T47D (cell line): ENCODE measurements at regions not wholly inside any gene's neighbourhood (a gene's known extent, or its start where the extent isn't known, plus 50 kb on each side); places are given as distances from the start of the nearest gene placed in this dataset.
A peak's percentile ranks its signal among the peaks of the same experiment; 100 is the strongest.

Experiments
- DNase-seq, 2 experiments: peaks; one replicate each; pipeline versions ENCODE4 v3.0.0 to v3.0.0-alpha.2; 2011 to 2012; ENCODE audit warnings: low read depth in 1 of 2, low spot score in 1 of 2
- JUND ChIP-seq: IDR thresholded peaks from 2 replicates; pipeline ENCODE4 v1.6.1; 2012; ENCODE audit warnings: low read depth
- in situ Hi-C: cut with HindIII; loops from 2 replicates; pipeline ENCODE4 v1.10.0; 2016; ENCODE audit warnings: low sequenced_read_pairs, low pct_unique_long_range_greater_than_20kb

GRCh38 chr10:44776181-44776580, 135.0 kb upstream of the TMEM72 start:
- TF ChIP-seq JUND = no peak
- in situ Hi-C loops = no loop called here
- no peak for DNase-seq

- TF ChIP-seq JUND = no peak
- in situ Hi-C loops = no loop called here
- DNase-seq = no peak
These were observed 131.6 kb upstream of the TMEM72 start for GRCh38 chr10:44779511-44779910.

- TF ChIP-seq JUND = no peak
- DNase-seq = no peak
- in situ Hi-C loops = no loop called here
These were observed 130.7 kb upstream of the TMEM72 start for GRCh38 chr10:44780426-44780825.

- no peak for DNase-seq
- in situ Hi-C loops = no loop called here
- TF ChIP-seq JUND = no peak
These were observed 130.0 kb upstream of the TMEM72 start for GRCh38 chr10:44781131-44781530.

GRCh38 chr10:44786286-44786850, 124.8 kb upstream of the TMEM72 start:
- in situ Hi-C loops = no loop called here
- no peak for DNase-seq
- no peak for TF ChIP-seq JUND

GRCh38 chr10:44787480-44788075, 123.6 kb upstream of the TMEM72 start:
- in situ Hi-C loops = no loop called here
- no peak for DNase-seq
- no peak for TF ChIP-seq JUND

- no peak for TF ChIP-seq JUND
- no peak for DNase-seq
- in situ Hi-C loops = no loop called here
These were observed 122.7 kb upstream of the TMEM72 start for GRCh38 chr10:44788147-44789129.

- no peak for DNase-seq
- TF ChIP-seq JUND = no peak
- in situ Hi-C loops = no loop called here
These were observed 118.9 kb upstream of the TMEM72 start for GRCh38 chr10:44792119-44792775.

GRCh38 chr10:44799966-44800365, 111.2 kb upstream of the TMEM72 start:
- DNase-seq = no peak
- in situ Hi-C loops = no loop called here
- TF ChIP-seq JUND = no peak

GRCh38 chr10:44801383-44802327, 109.5 kb upstream of the TMEM72 start:
- in situ Hi-C loops = no loop called here
- peak; percentile 30 to 91 for DNase-seq

GRCh38 chr10:44803862-44804261, 107.3 kb upstream of the TMEM72 start:
- TF ChIP-seq JUND = no peak
- DNase-seq = no peak
- in situ Hi-C loops = no loop called here

More at GRCh38 chr10:44801383-44802327, 109.5 kb upstream of the TMEM72 start:
- no peak for TF ChIP-seq JUND

GRCh38 chr10:44804661-44805060, 106.5 kb upstream of the TMEM72 start:
- in situ Hi-C loops = no loop called here
- TF ChIP-seq JUND = no peak
- DNase-seq = no peak
